ENCODE measurements at regions not wholly inside any gene's neighbourhood (a gene's known extent, or its start where the extent isn't known, plus 50 kb on each side); places are given as distances from the start of the nearest gene placed in this dataset.

GRCh38 chr11:11220786-11221185, 132.3 kb downstream of the CSNK2A3 start:
- in situ Hi-C loops (cut with HindIII; ENCODE audit: low sequenced_read_pairs): no loop called here
- H3K4me3 ChIP-seq (ENCODE audit: low read depth, low read length): no peak overlapping the region
- DNase-seq (ENCODE audit: low read depth, low spot score): no peak
- TF ChIP-seq CTCF (IDR thresholded peaks at IDR 0.05; ENCODE audit: low read depth, low read length): no peak

- no peak overlapping the region for H3K4me3 ChIP-seq (ENCODE audit: low read depth, low read length)
- no peak for TF ChIP-seq CTCF (IDR thresholded peaks at IDR 0.05; ENCODE audit: low read depth, low read length)
- in situ Hi-C loops (cut with HindIII; ENCODE audit: low sequenced_read_pairs): no loop called here
- DNase-seq (ENCODE audit: low read depth, low spot score): no peak
Measured at GRCh38 chr11:11218629-11218986, 134.4 kb downstream of the CSNK2A3 start.

GRCh38 chr11:11217929-11218628, 135.0 kb downstream of the CSNK2A3 start:
- in situ Hi-C loops (cut with HindIII; ENCODE audit: low sequenced_read_pairs): no loop called here
- no peak overlapping the region for H3K4me3 ChIP-seq (ENCODE audit: low read depth, low read length)
- no peak for TF ChIP-seq CTCF (IDR thresholded peaks at IDR 0.05; ENCODE audit: low read depth, low read length)
- no peak for DNase-seq (ENCODE audit: low read depth, low spot score)

GRCh38 chr11:11217289-11217928, 135.6 kb downstream of the CSNK2A3 start:
- in situ Hi-C loops (cut with HindIII; ENCODE audit: low sequenced_read_pairs): no loop called here
- no peak for TF ChIP-seq CTCF (IDR thresholded peaks at IDR 0.05; ENCODE audit: low read depth, low read length)
- no peak for DNase-seq (ENCODE audit: low read depth, low spot score)
- H3K4me3 ChIP-seq (ENCODE audit: low read depth, low read length): no peak overlapping the region

- TF ChIP-seq CTCF (IDR thresholded peaks at IDR 0.05; ENCODE audit: low read depth, low read length): no peak
Measured at GRCh38 chr11:11215944-11216343, 137.1 kb downstream of the CSNK2A3 start.

GRCh38 chr11:11215058-11215815, 137.8 kb downstream of the CSNK2A3 start:
- H3K4me3 ChIP-seq (ENCODE audit: low read depth, low read length): no peak overlapping the region
- TF ChIP-seq CTCF (IDR thresholded peaks at IDR 0.05; ENCODE audit: low read depth, low read length): no peak
- DNase-seq (ENCODE audit: low read depth, low spot score): no peak
- in situ Hi-C loops (cut with HindIII; ENCODE audit: low sequenced_read_pairs): no loop called here

More at GRCh38 chr11:11215944-11216343, 137.1 kb downstream of the CSNK2A3 start:
- no peak overlapping the region for H3K4me3 ChIP-seq (ENCODE audit: low read depth, low read length)
- in situ Hi-C loops (cut with HindIII; ENCODE audit: low sequenced_read_pairs): no loop called here
- no peak for DNase-seq (ENCODE audit: low read depth, low spot score)

Data from astrocyte of the spinal cord (primary cell).